ENCODE measurements at regions not wholly inside any gene's neighbourhood (a gene's known extent, or its start where the extent isn't known, plus 50 kb on each side); places are given as distances from the start of the nearest gene placed in this dataset.

- TF ChIP-seq CTCF (optimal IDR thresholded peaks at IDR 0.05 in 1 of 3, IDR thresholded peaks at IDR 0.05 in 1 of 3, conservative IDR thresholded peaks at IDR 0.05 in 1 of 3; ENCODE audit: extremely low read depth in 1 of 3, insufficient read depth in 2 of 3, low read length in 3 of 3) (no peak), EZH2 (IDR thresholded peaks at IDR 0.05; ENCODE audit: low read length) (no peak)
These were observed 78.3 kb upstream of the CDK6 start for GRCh38 chr7:92914645-92915044.

Data from keratinocyte (primary cell).